ENCODE measurements at regions not wholly inside any gene's neighbourhood (a gene's known extent, or its start where the extent isn't known, plus 50 kb on each side); places are given as distances from the start of the nearest gene placed in this dataset.
A peak's percentile ranks its signal among the peaks of the same experiment; 100 is the strongest.

GRCh38 chr5:125032286-125032685, 285.8 kb upstream of the ZNF608 start:
- no peaks in the 10 kb centered on the region for H3K27me3 ChIP-seq
- no peaks in the 10 kb centered on the region for H3K9me3 ChIP-seq
- H3K27ac ChIP-seq = no peak overlapping the region
- H3K36me3 ChIP-seq = no peaks in the 10 kb centered on the region
- DNase-seq (no peak), ATAC-seq (peak in 1 of 2 donors; percentile 36)
- H3K4me1 ChIP-seq = no peaks in the 10 kb centered on the region
- intact Hi-C loops (cut with DNase I; ENCODE audit: low total_unique reads) = no loop called here
- no peak overlapping the region for H3K4me3 ChIP-seq
- TF ChIP-seq POLR2A (IDR thresholded peaks at IDR 0.05) = no peak
- TF ChIP-seq CTCF (IDR thresholded peaks at IDR 0.05 in 4 of 5, conservative IDR thresholded peaks at IDR 0.05 in 1 of 5) = no peak
- in situ Hi-C loops (cut with MboI; ENCODE audit: low sequenced_read_pairs in 4 of 4) = no loop called here

- Histone ChIP-seq H3K36me3 (no peaks in the 10 kb centered on the region), H3K4me1 (no peaks in the 10 kb centered on the region), H3K27me3 (no peaks in the 10 kb centered on the region)
These were observed 287.2 kb upstream of the ZNF608 start for GRCh38 chr5:125033602-125034001.

GRCh38 chr5:125034331-125034730, 287.9 kb upstream of the ZNF608 start:
- in situ Hi-C loops (cut with MboI; ENCODE audit: low sequenced_read_pairs in 4 of 4) = no loop called here

More at GRCh38 chr5:125033602-125034001, 287.2 kb upstream of the ZNF608 start:
- H3K4me3 ChIP-seq = no peak overlapping the region
- ATAC-seq (no peak), DNase-seq (no peak)
- no peaks in the 10 kb centered on the region for H3K9me3 ChIP-seq
- intact Hi-C loops (cut with DNase I; ENCODE audit: low total_unique reads) (no loop called here), in situ Hi-C loops (cut with MboI; ENCODE audit: low sequenced_read_pairs in 4 of 4) (no loop called here)
- TF ChIP-seq POLR2A (IDR thresholded peaks at IDR 0.05) (no peak), CTCF (IDR thresholded peaks at IDR 0.05 in 4 of 5, conservative IDR thresholded peaks at IDR 0.05 in 1 of 5) (no peak)
- no peak overlapping the region for H3K27ac ChIP-seq

GRCh38 chr5:125036494-125036893, 290.1 kb upstream of the ZNF608 start:
- no peaks in the 10 kb centered on the region for H3K36me3 ChIP-seq
- H3K4me3 ChIP-seq = no peak overlapping the region
- no peak for TF ChIP-seq CTCF (IDR thresholded peaks at IDR 0.05 in 4 of 5, conservative IDR thresholded peaks at IDR 0.05 in 1 of 5)
- TF ChIP-seq POLR2A (IDR thresholded peaks at IDR 0.05) = no peak
- no peak for DNase-seq
- no peaks in the 10 kb centered on the region for H3K4me1 ChIP-seq
- peak in 1 of 2 donors; percentile 55 for ATAC-seq
- in situ Hi-C loops (cut with MboI; ENCODE audit: low sequenced_read_pairs in 4 of 4) = no loop called here
- H3K27ac ChIP-seq = no peak overlapping the region
- no peaks in the 10 kb centered on the region for H3K9me3 ChIP-seq
- intact Hi-C loops (cut with DNase I; ENCODE audit: low total_unique reads) = no loop called here
- H3K27me3 ChIP-seq = no peaks in the 10 kb centered on the region

More at GRCh38 chr5:125034331-125034730, 287.9 kb upstream of the ZNF608 start:
- no peak for TF ChIP-seq CTCF (IDR thresholded peaks at IDR 0.05 in 4 of 5, conservative IDR thresholded peaks at IDR 0.05 in 1 of 5)
- H3K9me3 ChIP-seq = no peaks in the 10 kb centered on the region
- no peak for DNase-seq
- no peak overlapping the region for H3K27ac ChIP-seq
- H3K36me3 ChIP-seq = no peaks in the 10 kb centered on the region
- no peak for ATAC-seq
- no peak overlapping the region for H3K4me3 ChIP-seq
- no peaks in the 10 kb centered on the region for H3K27me3 ChIP-seq
- no peaks in the 10 kb centered on the region for H3K4me1 ChIP-seq
- intact Hi-C loops (cut with DNase I; ENCODE audit: low total_unique reads) = no loop called here

GRCh38 chr5:125037020-125037419, 290.6 kb upstream of the ZNF608 start:
- ATAC-seq (no peak), DNase-seq (no peak)
- in situ Hi-C loops (cut with MboI; ENCODE audit: low sequenced_read_pairs in 4 of 4) = no loop called here
- Histone ChIP-seq H3K9me3 (no peaks in the 10 kb centered on the region), H3K27ac (no peak overlapping the region), H3K27me3 (no peaks in the 10 kb centered on the region), H3K36me3 (no peaks in the 10 kb centered on the region), H3K4me1 (peaks cover 0 to 2% of the 10 kb centered on the region in 2 donors), H3K4me3 (no peak overlapping the region)
- intact Hi-C loops (cut with DNase I; ENCODE audit: low total_unique reads) = no loop called here
- TF ChIP-seq CTCF (IDR thresholded peaks at IDR 0.05 in 4 of 5, conservative IDR thresholded peaks at IDR 0.05 in 1 of 5) (no peak), POLR2A (IDR thresholded peaks at IDR 0.05) (no peak)

All from gastrocnemius medialis (tissue), 4 donors.